MM.1S (cell line): ENCODE measurements at regions not wholly inside any gene's neighbourhood (a gene's known extent, or its start where the extent isn't known, plus 50 kb on each side); places are given as distances from the start of the nearest gene placed in this dataset.

ENCODE experiments used
- EZH2 ChIP-seq: fragments of 300-600 bp; sonication (generic); optimal IDR thresholded peaks from 2 replicates; pipeline ENCODE3; 2017; ENCODE audit warnings: low read depth, mild to moderate bottlenecking, antibody characterized with exemption, low read length, mixed read lengths
- EZH2phosphoT487 ChIP-seq: fragments of 300-600 bp; sonication (generic); IDR thresholded peaks from 2 replicates; pipeline ENCODE4 v1.6.1; 2018; ENCODE audit warnings: antibody characterized with exemption, low read length
- TF ChIP-seq, protein P1 (sequence below): fragments of 300-600 bp; sonication (generic); IDR thresholded peaks from 2 replicates; pipeline ENCODE4 v1.5.1; 2016; ENCODE audit warnings: antibody characterized with exemption, low read length, mixed read lengths

DNA sequence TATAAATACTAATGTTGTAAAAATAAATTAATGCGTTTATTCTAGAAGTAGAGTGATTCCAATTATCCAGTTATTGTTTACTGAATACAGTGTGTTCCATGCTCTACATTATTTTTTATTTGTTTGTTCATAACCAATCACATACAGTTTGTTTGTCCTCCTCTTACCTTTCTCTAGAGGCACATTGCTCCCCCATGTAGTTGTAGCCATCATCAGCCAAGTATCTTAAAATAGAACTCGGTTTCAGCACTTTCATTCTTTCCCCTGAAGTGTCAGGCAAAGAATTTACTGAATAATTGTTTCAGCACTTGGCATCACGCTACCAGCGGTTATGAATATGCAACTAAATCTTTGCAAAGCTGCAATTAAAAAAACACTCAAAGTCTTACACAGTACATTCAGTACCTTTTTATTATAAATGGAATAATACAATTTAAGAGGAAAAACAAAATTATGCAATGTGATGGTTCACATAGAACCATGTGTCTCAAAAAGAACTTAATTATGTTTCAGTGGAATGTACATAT, 448.6 kb upstream of the ATP10A start:
- TF ChIP-seq EZH2 (no peak), EZH2phosphoT487 (no peak)
- TF ChIP-seq, protein P1, sequence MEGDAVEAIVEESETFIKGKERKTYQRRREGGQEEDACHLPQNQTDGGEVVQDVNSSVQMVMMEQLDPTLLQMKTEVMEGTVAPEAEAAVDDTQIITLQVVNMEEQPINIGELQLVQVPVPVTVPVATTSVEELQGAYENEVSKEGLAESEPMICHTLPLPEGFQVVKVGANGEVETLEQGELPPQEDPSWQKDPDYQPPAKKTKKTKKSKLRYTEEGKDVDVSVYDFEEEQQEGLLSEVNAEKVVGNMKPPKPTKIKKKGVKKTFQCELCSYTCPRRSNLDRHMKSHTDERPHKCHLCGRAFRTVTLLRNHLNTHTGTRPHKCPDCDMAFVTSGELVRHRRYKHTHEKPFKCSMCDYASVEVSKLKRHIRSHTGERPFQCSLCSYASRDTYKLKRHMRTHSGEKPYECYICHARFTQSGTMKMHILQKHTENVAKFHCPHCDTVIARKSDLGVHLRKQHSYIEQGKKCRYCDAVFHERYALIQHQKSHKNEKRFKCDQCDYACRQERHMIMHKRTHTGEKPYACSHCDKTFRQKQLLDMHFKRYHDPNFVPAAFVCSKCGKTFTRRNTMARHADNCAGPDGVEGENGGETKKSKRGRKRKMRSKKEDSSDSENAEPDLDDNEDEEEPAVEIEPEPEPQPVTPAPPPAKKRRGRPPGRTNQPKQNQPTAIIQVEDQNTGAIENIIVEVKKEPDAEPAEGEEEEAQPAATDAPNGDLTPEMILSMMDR, result no peak
